RWPE2 (cell line): ENCODE measurements at regions not wholly inside any gene's neighbourhood (a gene's known extent, or its start where the extent isn't known, plus 50 kb on each side); places are given as distances from the start of the nearest gene placed in this dataset.
"Not testable (repeated sequence)": the region's sequence is repeated elsewhere in the genome, so short reads cannot be mapped to it uniquely, and the experiment has no call there.

Experiments used
- ATAC-seq: fragments of 200-7000 bp; cut with Tn5 transposase; 3 replicates; pipeline ENCODE4 v1.9.1; 2021; ENCODE audit warnings: low read depth
- DNase-seq: peaks from one replicate; pipeline ENCODE4 v3.0.0-alpha.2; 2020; ENCODE audit warnings: low spot score
- H3K27ac ChIP-seq: fragments of 450-650 bp; 2 replicates; pipeline ENCODE4 v1.5.1; 2017; ENCODE audit warnings: mild to moderate bottlenecking; ENCODE audit not compliant: poor library complexity, severe bottlenecking
- H3K27me3 ChIP-seq: fragments of 250-450 bp; sonication (Bioruptor Pico); 2 replicates; pipeline ENCODE4 v1.5.1; 2021; ENCODE audit warnings: mild to moderate bottlenecking, moderate library complexity; ENCODE audit not compliant: insufficient read depth, poor library complexity, severe bottlenecking
- H3K36me3 ChIP-seq: fragments of 250-450 bp; sonication (Bioruptor Pico); 2 replicates; pipeline ENCODE4 v1.5.1; 2020; ENCODE audit warnings: low read depth, mild to moderate bottlenecking, moderate library complexity
- H3K4me1 ChIP-seq: fragments of 250-450 bp; sonication (Bioruptor Pico); 2 replicates; pipeline ENCODE4 v1.5.1; 2021; ENCODE audit warnings: mild to moderate bottlenecking, moderate library complexity; ENCODE audit not compliant: insufficient read depth, poor library complexity, severe bottlenecking
- H3K4me3 ChIP-seq: fragments of 250-450 bp; sonication (Bioruptor Pico); 2 replicates; pipeline ENCODE4 v1.5.1; 2021; ENCODE audit warnings: mild to moderate bottlenecking, moderate library complexity; ENCODE audit not compliant: severe bottlenecking
- H3K9me3 ChIP-seq: fragments of 250-450 bp; sonication (Bioruptor Pico); 2 replicates; pipeline ENCODE4 v1.5.1; 2021; ENCODE audit warnings: mild to moderate bottlenecking, moderate library complexity; ENCODE audit not compliant: severe bottlenecking
- CTCF ChIP-seq: fragments of 450-650 bp; IDR thresholded peaks from one replicate; pipeline ENCODE4 v1.5.1; 2017; ENCODE audit warnings: mild to moderate bottlenecking, moderate library complexity; ENCODE audit not compliant: poor library complexity, severe bottlenecking

GRCh38 chr11:114949614-114950351 lies 271.5 kb downstream of the NXPE2 start:
- DNase-seq (no peak), ATAC-seq (no peak)
- Histone ChIP-seq H3K4me3 (no peak overlapping the region), H3K27me3 (no peaks in the 10 kb centered on the region), H3K27ac (no peak overlapping the region), H3K9me3 (no peaks in the 10 kb centered on the region), H3K36me3 (no peaks in the 10 kb centered on the region), H3K4me1 (no peaks in the 10 kb centered on the region)
- TF ChIP-seq CTCF = no peak

- H3K27ac ChIP-seq = no peak overlapping the region
- H3K27me3 ChIP-seq = no peaks in the 10 kb centered on the region
- DNase-seq = no peak
- H3K36me3 ChIP-seq = no peaks in the 10 kb centered on the region
- no peak for ATAC-seq
- H3K9me3 ChIP-seq = no peaks in the 10 kb centered on the region
- H3K4me3 ChIP-seq = no peak overlapping the region
- H3K4me1 ChIP-seq = no peaks in the 10 kb centered on the region
- no peak for TF ChIP-seq CTCF
Observed at GRCh38 chr11:114953039-114953438, 274.7 kb downstream of the NXPE2 start.

- Histone ChIP-seq H3K4me3 (no peak overlapping the region), H3K9me3 (no peaks in the 10 kb centered on the region), H3K36me3 (no peaks in the 10 kb centered on the region), H3K27ac (no peak overlapping the region), H3K4me1 (no peaks in the 10 kb centered on the region), H3K27me3 (no peaks in the 10 kb centered on the region)
- DNase-seq (no peak), ATAC-seq (no peak)
- TF ChIP-seq CTCF = no peak
Observed at GRCh38 chr11:114955923-114956322, 277.6 kb downstream of the NXPE2 start.

GRCh38 chr11:114956566-114956965 lies 278.2 kb downstream of the NXPE2 start:
- DNase-seq = no peak
- Histone ChIP-seq H3K36me3 (no peaks in the 10 kb centered on the region), H3K4me3 (no peak overlapping the region), H3K4me1 (no peaks in the 10 kb centered on the region), H3K27ac (no peak overlapping the region), H3K9me3 (no peaks in the 10 kb centered on the region), H3K27me3 (no peaks in the 10 kb centered on the region)
- no peak for ATAC-seq
- TF ChIP-seq CTCF = no peak

GRCh38 chr11:114959953-114960505 lies 281.7 kb downstream of the NXPE2 start:
- H3K9me3 ChIP-seq = no peaks in the 10 kb centered on the region
- no peak for TF ChIP-seq CTCF
- no peak for ATAC-seq

GRCh38 chr11:114960819-114961218 lies 282.5 kb downstream of the NXPE2 start:
- not testable (repeated sequence) for DNase-seq, H3K4me3 ChIP-seq, ATAC-seq, H3K4me1 ChIP-seq, H3K9me3 ChIP-seq, H3K27me3 ChIP-seq, H3K27ac ChIP-seq, H3K36me3 ChIP-seq

More at GRCh38 chr11:114959953-114960505, 281.7 kb downstream of the NXPE2 start:
- Histone ChIP-seq H3K36me3 (no peaks in the 10 kb centered on the region), H3K27ac (no peak overlapping the region), H3K27me3 (no peaks in the 10 kb centered on the region), H3K4me3 (no peak overlapping the region), H3K4me1 (no peaks in the 10 kb centered on the region)
- no peak for DNase-seq
